HG03066 (cell line): ENCODE measurements at regions not wholly inside any gene's neighbourhood (a gene's known extent, or its start where the extent isn't known, plus 50 kb on each side); places are given as distances from the start of the nearest gene placed in this dataset.
"Not testable (repeated sequence)": the region's sequence is repeated elsewhere in the genome, so short reads cannot be mapped to it uniquely, and the experiment has no call there.

ENCODE experiments used
- ATAC-seq: cut with Tn5 transposase; IDR thresholded peaks from one replicate; pipeline ENCODE4 v1.9.1; 2021; ENCODE audit warnings: low read depth; ENCODE audit not compliant: unreplicated experiment

DNA sequence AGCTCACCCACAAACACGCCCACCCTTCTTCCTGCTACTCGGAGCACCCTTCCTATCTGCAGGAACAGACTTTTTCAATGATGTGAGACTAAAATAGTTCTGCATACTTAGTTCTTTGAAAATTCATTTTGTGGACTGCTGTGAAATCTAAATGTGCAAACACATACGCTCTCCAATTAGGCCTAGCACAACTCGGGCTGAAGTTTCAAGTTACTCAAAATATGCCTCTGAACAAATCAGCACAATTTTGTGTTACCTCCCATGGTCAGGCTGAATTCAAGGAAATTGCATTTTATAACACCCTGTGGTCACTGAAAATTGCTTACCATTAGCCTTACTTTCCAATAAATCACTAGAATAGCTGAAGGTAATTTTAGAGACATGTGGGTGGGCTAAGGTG, 323.8 kb upstream of the ADCY2 start:
- ATAC-seq, result no peak

DNA sequence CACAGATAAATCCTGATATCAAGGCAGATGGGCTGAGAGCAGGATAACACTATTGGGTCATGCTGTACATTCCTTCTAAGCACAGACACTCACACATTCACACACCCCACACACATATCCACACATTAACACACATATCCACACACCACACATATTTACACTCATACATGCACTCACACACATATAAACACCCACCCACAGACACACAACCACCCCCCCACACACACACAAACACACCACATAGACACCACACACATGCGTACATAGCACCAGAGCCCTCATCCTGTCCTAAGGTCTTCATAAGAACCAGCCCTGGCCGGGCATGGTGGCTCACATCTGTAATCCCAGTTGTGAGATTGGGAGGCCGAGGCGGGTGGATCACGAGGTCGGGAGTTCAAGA, 322.3 kb upstream of the ADCY2 start:
- ATAC-seq, result no peak

DNA sequence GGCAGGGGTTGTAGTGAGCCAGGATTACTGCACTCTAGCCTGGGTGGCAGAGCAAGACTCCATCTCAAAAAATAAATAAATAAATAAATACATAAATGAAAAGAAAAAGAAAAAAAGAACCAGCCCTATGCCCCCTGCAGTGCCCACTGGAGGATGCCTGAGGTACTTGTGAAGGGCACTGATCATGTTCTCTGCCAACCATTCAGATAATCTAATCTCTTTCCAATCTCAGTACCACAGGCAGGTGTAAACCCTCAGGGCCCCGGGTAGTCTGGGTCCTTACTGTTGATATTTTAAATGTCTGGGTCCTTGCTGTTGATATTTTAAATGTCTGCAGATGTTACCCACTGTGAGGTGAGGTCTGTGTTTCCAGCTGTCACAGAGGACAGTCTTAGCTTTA, 321.8 kb upstream of the ADCY2 start:
- no peak for ATAC-seq

DNA sequence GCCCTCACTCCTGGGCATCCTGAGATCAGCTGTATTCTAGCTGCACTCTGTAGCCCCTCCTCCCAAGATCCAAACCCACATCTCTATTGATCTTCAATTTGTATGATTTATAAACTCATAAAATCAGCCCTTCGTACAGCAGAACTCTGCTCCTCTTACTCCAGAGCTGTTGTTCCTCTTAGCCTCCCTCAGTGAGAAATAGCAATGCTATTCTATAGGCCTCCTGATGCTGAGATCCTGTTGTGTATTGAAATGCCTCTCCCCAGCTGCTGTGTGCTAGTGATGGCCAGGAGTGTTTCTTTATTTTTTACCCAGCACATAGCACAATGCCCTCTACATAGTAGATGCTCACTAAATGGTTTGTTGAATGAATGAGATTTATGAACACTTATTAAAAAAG, 320.5 kb upstream of the ADCY2 start:
- no peak for ATAC-seq

DNA sequence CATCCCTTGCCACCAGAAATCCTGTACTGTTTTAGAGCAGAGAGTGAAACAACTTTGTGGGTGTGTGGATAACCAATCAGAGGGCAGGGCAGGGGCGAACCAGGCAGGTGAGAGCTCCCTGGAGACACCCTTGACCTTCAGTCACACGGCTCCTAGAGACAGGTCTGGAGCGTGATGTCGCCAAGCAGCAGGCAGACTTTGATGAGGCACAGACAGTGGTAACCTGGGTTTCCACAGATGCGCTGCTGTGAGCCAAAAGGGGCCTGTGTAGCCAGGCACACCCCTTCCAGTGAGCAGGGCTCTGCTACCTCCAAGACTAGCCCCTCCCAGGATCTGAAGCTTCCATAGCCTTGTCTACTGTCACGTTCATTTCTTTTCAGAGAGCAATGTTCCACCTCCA, 317.8 kb upstream of the ADCY2 start:
- no peak for ATAC-seq

DNA sequence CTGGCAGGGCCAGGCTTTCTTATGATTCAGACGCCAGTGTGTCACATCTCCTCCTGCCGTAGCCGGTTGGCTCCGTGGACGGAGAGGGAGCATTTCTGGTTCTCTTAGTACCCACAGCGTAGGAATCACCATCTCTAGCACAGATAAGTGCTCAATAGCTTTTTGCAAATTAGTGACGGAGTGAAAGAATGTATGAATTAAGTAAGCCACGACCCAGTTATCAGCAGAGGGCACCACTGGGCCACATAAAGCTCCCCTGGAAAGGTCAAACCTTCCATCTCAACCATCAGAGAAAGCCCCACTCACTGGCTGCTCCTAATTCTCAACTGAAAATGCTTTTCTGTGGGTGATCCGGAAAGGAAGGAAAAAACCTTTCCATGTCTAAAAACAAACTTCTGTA, 317.0 kb upstream of the ADCY2 start:
- ATAC-seq, result no peak

DNA sequence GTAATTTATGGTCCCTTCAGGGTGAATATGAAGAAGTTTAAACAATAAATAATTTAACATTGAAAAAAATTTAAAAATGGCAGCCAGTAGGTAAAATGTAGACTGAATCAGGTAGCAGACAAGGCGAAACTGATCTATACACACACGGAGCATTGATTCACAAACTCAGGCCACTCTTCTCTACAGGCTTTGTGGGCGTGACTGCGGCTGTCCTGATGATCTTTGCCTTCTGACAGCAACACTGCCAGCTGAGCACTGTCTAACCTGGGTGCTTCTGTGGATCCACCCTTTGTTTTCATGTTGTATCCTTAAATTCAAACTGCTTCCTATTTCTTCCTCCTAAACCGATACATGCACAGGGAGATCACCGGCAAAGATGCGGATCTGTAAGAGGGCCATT, 315.4 kb upstream of the ADCY2 start:
- no peak for ATAC-seq

DNA sequence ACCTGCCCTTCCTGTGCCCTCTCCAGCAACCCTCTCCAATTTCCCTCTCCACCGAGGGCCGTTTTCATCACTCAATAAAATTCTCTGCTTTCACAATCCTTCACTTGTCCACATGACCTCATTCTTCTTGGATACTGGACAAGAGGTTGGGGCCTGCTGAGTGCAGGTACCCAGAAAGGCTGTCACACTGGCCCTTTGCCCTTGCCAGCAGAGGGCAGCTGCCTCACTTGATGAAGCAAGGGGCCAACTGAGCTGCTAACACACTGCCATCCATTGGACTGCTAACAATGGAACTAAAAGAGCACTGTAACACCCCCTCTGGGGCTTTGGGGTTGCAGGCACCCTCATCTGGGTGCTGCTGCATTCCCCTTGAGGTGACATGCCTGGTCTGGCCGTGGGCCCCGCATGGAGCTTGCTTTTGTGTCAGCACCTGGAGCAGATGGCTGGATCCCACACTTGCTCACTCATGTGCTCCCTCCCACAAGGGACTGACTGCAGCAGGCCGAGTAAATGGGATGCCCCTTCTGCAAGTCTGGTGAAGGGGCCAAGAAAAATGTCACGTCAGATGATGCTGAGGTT, 308.1 kb upstream of the ADCY2 start:
- no peak for ATAC-seq

DNA sequence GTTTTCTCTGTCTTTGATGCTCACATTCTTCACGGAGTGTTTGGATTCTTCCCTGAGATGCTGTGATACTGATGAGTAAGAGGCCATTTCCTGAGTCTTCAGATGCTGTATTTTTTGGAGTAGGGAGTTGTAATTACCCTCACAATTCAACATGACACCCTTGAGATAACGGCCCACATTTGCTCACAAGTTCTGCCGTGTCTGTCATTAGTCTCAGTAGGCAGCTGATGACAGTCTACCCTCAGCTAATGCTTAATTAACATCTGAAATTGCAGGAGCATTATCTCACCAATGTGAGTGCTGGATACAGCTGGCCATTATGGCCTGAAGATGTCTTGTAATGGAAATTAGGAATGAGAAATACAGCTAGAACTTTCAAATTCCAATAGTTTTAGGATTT, 307.1 kb upstream of the ADCY2 start:
- ATAC-seq, result no peak

DNA sequence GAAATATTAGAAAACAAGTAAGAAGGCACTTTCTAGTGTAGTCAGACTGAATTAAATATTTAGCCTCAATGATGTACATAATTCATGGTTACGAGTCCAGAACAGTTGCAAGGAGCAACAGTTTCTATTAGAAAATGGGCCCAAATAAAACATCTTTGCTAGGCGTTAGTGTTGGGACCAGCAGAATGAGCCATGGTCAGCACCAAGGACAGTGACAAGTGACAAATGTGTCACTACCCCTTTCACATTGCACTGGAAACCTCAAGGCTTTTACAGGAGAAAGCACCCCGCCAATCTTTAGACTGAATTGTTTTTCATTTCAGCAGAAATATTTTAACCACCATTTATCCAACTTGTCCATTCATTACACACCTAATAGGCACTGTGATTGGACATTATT, 301.3 kb upstream of the ADCY2 start:
- ATAC-seq, result no peak

DNA sequence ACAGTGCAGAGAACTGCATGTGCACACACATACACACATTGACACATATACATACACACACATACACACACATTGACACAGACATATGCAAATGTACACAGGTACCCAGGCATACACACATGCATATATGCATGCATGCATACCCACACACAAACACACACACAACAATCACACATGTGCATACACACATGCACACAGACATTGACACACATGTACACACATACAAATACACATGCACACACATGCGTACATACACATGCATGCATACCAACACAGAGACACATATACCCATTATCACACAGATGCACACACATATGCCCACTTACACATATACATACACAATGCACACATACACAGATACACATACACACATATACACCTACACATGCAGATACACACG, 299.6 kb upstream of the ADCY2 start:
- ATAC-seq, result no peak

DNA sequence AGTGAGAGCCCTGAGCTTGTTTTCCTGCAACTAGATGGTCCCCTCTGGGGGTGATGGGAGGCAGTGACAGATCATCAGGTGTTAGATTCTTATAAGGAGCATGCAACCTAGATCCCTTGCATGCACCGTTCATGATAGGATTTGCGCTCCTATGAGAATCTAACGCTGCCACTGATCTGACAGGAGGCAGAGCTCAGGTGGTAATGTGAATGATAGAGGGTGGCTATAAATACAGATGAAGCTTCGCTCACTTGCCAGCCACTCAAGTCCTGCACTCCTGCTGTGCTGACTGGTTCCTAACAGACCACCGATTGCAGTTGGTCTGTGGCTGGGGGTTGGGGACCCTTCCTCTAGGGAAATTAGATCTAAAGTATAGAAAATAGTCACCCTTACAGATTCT, 290.6 kb upstream of the ADCY2 start:
- ATAC-seq, result no peak

DNA sequence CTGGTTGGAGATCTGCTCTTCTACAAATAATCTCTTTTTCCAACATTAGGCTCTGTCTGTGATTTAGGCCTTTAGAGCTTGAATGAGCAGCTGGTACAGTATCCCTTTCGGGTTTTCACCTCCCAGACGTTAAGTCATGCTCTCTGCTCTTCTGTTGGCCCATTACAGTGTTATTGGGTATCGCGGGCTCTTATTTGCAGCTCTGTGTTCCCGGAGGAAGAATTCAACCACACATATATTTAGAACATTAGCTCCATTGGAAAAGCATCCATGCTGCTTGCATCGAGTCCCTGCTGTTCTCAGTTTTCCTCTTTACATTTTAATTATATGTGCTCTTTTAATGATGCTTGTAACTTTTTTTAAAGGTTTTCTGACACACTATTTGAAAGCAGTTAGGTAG, 278.0 kb upstream of the ADCY2 start:
- no peak for ATAC-seq

DNA sequence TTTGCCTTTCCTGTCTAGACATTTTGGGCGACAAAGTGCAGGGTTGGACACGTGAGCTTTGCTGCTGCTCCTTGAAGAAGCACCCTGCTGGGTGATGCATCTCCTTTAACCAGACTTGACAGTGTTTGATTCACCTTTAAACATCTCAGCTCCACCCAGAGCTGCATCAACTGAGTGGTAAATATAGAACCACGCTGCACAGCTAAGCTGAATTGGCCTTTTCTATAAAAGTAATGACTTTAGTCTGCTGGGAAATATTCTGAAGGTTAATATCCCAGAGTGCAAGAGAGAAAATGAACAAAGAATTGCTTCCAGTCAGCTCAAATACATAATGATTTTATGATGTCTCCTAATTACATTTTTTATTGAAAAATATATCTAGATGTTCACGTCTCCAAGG, 264.3 kb upstream of the ADCY2 start:
- no peak for ATAC-seq

DNA sequence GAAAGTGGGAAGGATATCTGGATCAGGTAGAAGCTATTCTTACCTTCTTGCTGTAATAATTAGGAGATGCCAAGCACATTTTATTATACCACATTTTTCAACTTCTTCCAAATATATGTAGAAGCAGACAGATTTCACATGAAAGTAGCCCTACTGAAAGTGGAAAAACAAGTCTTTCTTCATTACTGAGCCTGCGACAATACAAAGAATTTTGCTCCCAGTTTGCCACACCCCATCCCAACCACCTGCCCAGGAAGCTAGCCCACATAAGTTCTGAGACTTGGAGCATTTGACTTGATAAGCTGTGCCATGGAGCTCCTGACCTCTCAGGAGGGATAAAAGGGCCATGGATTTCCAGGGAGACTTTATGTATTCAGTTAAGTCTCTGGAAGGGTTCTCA, 249.1 kb upstream of the ADCY2 start:
- no peak for ATAC-seq

DNA sequence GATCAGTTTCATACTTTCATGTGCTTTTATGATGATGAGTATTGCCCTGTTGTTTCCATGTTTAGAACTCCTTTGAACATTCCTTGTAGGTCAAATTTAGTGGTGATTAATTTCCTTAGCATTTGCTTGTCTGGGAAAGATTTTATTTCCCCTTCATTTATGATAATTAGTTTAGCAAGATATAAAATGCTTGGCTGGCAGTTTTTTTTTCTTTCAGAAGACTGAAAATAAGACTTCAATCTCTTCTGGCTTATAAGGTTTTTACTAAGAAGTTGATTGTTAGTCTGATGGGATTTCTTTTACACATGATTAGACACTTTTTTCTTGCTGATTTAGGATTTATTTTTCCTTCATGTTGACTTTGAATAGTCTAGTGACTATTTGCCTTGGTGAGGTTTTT, 238.9 kb upstream of the ADCY2 start:
- ATAC-seq, result no peak

DNA sequence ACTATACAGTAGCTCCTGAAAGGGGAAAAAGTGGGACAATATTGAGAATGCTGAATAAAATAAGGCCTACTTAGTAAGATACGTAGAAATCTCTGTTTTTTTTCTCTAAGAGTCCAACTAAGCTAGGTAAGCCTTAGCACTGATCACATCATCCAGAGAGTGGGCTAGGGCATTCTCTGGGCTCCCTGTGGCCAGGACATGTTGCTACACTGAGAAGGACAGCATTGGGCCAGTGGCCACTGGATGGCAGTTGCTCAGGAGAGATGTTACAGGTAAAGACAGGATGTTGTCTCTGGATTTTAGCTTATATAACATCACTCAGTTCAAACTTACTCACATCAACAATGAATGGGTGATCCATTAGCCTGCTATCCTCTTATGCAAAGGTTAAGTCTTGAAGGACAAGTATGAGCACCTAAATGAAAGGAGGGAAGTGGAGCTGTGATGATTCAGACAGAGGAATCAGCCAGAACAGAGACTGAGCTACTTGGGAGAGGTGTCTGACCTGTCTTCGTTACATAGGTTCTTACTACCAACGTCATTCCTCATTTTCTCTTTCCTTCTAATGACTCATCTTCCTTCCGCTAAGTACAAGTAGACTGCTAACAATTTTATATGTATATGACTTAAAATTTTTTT, 226.6 kb upstream of the ADCY2 start:
- no peak for ATAC-seq

DNA sequence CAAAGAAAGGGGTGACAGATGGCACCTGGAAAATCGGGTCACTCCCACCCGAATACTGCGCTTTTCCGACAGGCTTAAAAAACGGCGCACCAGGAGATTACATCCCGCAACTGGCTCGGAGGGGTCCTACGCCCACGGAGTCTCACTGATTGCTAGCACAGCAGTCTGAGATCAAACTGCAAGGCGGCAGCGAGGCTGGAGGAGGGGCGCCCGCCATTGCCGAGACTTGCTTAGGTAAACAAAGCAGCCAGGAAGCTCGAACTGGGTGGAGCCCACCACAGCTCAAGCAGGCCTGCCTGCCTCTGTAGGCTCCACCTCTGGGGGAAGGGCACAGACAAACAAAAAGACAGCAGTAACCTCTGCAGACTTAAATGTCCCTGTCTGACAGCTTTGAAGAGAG, 225.2 kb upstream of the ADCY2 start:
- not testable (repeated sequence) for ATAC-seq

DNA sequence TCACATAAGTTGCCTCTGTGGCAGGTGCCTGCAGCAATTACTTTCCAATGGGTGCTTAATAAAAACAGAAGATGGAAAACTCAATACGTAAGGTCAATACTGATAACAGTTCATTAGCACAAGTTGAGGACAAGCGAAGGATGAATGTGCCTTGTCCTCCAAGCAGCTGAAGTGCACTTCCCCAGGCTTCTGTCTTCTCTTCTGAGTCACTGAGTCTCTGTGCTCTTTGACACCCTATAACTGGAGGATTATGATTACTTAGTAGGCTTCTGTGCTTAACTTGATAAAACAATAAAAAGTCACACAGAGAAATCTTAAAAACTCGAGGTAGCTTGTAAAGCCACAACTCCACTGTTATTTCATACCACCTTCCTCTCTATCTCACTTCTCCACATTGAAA, 216.6 kb upstream of the ADCY2 start:
- ATAC-seq, result no peak

DNA sequence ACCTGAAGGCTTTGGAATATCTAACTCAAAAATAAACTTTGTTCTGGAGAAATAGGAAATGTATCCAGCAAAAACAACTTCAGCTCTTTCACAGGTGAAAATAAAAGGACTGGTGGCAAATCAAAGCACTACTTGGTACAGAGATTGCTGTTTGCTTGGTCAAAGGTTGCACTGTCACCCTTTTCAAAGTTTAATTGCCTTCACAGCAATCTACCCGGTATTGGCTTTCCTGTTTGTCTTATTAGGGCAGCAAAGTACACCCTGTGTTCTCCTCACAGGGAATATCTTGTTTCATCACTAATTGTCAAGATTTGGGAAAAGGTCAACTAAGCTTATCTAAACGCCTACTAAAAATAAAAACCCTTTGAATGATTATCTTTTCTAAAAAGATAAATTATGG, 214.1 kb upstream of the ADCY2 start:
- ATAC-seq, result no peak

DNA sequence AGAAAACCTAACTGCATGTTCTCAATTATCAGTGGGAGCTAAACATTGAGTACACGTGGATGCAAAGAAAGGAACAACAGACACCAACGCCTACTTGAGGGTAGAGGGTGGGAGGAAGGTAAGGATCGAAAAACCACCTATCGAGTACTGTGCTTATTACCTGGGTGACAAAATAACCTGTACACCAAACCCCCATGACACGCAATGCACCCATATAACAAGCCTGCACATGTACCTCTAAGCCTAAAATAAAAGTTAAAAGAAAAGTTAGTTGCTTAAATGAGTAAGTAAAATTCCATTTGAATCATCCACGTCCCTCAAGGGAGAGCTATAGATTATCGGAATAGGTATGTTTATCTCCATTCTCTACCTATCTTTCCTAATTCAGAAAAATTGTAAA, 210.2 kb upstream of the ADCY2 start:
- no peak for ATAC-seq

DNA sequence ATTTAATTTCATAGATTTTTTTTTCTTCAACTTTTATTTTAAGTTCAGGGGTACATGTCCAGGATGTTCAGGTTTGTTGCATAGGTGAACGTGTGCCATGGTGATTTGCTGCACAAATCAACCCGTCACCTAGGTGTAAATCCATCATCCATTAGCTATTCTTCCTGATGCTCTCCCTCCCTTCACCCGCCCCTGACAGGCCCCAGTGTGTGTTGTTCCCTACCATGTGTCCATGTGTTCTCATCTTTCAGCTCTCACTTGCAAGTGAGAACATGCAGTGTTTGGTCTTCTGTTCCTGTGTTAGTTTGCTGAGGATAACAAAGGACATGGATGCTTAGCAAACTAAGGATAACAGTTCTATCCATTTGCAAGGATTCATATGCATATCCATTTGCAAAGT, 209.1 kb upstream of the ADCY2 start:
- no peak for ATAC-seq

DNA sequence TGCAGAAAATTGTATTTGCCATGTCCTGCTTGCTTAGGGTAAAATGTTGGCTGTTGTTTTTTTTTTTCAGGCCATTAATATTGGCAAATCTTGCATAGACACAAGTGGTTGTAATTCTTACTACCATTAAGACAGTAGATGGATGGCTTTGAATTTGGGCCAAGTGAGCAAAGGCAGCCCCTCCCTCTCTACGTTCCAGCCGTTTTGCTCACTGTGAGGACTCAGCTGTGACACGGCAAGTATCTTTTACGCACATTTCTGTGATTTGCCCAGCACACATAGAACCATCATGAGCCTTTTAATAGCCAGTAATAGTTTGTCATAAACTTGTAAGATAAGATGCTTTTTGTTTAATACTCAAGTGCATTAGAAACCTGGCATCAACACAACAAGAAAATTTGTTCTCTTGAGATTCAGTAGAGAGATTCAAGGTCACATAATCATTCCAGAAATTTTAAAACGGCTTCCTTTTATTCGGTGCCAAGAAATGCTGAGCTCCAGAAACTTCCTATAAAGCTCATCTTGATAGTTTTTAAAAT, 205.2 kb upstream of the ADCY2 start:
- ATAC-seq, result no peak
